PC-9 (cell line): ENCODE measurements at regions not wholly inside any gene's neighbourhood (a gene's known extent, or its start where the extent isn't known, plus 50 kb on each side); places are given as distances from the start of the nearest gene placed in this dataset.

Experiments
- CTCF ChIP-seq: fragments of 200-600 bp; sonication (generic); conservative IDR thresholded peaks from 2 replicates; pipeline ENCODE4 v1.6.1; 2017; ENCODE audit warnings: mixed run types, antibody characterized with exemption, mild to moderate bottlenecking, moderate library complexity
- EZH2 ChIP-seq: fragments of 200-600 bp; sonication (generic); IDR thresholded peaks from 2 replicates; pipeline ENCODE4 v1.8.0; 2017; ENCODE audit warnings: antibody characterized with exemption, low read depth

GRCh38 chrX:120773801-120774200, 101.9 kb downstream of the CT47B1 start:
- TF ChIP-seq CTCF (no peak), EZH2 (no peak)
